ENCODE measurements at regions not wholly inside any gene's neighbourhood (a gene's known extent, or its start where the extent isn't known, plus 50 kb on each side); places are given as distances from the start of the nearest gene placed in this dataset.

DNA sequence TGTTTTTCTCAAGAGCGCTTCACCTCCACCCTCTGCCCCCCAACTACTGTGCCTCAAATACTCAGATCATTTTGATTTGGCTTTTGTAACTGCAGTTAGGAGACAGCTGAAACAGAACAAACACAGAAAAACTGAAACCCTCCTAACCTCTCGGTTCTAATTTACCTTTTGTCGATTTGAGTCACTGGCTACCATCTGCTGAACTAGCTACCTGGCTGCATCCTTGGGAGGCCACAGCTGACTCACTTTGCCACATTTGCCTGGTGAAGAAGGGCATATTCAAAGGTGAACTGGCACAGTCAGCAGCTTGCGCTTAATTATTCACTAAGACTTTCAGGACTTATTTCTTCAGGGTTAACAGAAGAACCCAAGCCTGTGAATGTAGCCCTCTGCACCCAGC is 117.7 kb downstream of the FOXB1 start:
- H3K27me3 ChIP-seq: peaks cover 0 to 51% (median 0%) of the 10 kb centered on the region in 4 donors
- H3K4me3 ChIP-seq: no peak overlapping the region
- peak; percentile 39 for DNase-seq (ENCODE audit: extremely low spot score)
- 82% methylated on average over 4 of the region's 4 CpGs for WGBS
- H3K27ac ChIP-seq (replicated peaks in 1 of 4): no peak overlapping the region
- peaks cover 0 to under 1% (median 0%) of the 10 kb centered on the region in 4 donors for H3K4me1 ChIP-seq
- TF ChIP-seq POLR2AphosphoS5 (IDR thresholded peaks at IDR 0.05) (no peak), POLR2A (IDR thresholded peaks at IDR 0.05; ENCODE audit: low read depth) (no peak)
- TF ChIP-seq, protein P1, sequence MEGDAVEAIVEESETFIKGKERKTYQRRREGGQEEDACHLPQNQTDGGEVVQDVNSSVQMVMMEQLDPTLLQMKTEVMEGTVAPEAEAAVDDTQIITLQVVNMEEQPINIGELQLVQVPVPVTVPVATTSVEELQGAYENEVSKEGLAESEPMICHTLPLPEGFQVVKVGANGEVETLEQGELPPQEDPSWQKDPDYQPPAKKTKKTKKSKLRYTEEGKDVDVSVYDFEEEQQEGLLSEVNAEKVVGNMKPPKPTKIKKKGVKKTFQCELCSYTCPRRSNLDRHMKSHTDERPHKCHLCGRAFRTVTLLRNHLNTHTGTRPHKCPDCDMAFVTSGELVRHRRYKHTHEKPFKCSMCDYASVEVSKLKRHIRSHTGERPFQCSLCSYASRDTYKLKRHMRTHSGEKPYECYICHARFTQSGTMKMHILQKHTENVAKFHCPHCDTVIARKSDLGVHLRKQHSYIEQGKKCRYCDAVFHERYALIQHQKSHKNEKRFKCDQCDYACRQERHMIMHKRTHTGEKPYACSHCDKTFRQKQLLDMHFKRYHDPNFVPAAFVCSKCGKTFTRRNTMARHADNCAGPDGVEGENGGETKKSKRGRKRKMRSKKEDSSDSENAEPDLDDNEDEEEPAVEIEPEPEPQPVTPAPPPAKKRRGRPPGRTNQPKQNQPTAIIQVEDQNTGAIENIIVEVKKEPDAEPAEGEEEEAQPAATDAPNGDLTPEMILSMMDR (IDR thresholded peaks at IDR 0.05): no peak
- H3K36me3 ChIP-seq: no peaks in the 10 kb centered on the region
- H3K9me3 ChIP-seq: no peaks in the 10 kb centered on the region
- intact Hi-C loops (cut with DNase I): loop anchor here (10.0 kb wide), 1 partner anchor 63 kb away; no protein-coding TSS in a partner anchor

DNA sequence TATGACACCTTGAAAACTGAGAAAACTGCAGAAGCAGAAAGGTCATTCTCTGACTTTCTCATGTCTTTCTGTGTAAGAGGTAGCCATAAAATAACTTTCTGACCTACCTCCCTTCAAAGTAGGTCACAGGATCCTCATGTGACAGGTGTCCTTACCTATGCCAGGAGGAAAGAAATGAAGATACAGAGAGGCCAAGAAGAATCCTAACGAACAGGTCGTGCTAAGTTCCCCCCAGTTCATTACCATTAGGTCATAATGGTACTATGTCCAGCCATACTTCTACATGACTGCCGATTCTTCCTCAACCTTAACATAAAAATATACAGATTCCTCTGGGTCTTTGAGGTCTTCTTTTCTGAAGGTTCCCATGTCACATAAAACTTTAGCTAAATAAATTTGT is 118.6 kb downstream of the FOXB1 start:
- Histone ChIP-seq H3K27me3 (peaks cover 0 to 46% (median 0%) of the 10 kb centered on the region in 4 donors), H3K9me3 (no peaks in the 10 kb centered on the region), H3K27ac (replicated peaks in 1 of 4) (no peak overlapping the region), H3K4me1 (peaks cover 0 to 5% (median 4%) of the 10 kb centered on the region in 4 donors), H3K36me3 (no peaks in the 10 kb centered on the region), H3K4me3 (no peak overlapping the region)
- intact Hi-C loops (cut with DNase I): loop anchor here (10.0 kb wide), 1 partner anchor 62 kb away; no protein-coding TSS in a partner anchor
- WGBS: 100% methylated on average over 3 of the region's 3 CpGs
- TF ChIP-seq, protein P1 (IDR thresholded peaks at IDR 0.05): no peak
- no peak for TF ChIP-seq POLR2A (IDR thresholded peaks at IDR 0.05; ENCODE audit: low read depth)
- TF ChIP-seq POLR2AphosphoS5 (IDR thresholded peaks at IDR 0.05): no peak
- no peak for TF ChIP-seq EP300 (IDR thresholded peaks at IDR 0.05)
- peak; percentile 19 for DNase-seq (ENCODE audit: extremely low spot score)

DNA sequence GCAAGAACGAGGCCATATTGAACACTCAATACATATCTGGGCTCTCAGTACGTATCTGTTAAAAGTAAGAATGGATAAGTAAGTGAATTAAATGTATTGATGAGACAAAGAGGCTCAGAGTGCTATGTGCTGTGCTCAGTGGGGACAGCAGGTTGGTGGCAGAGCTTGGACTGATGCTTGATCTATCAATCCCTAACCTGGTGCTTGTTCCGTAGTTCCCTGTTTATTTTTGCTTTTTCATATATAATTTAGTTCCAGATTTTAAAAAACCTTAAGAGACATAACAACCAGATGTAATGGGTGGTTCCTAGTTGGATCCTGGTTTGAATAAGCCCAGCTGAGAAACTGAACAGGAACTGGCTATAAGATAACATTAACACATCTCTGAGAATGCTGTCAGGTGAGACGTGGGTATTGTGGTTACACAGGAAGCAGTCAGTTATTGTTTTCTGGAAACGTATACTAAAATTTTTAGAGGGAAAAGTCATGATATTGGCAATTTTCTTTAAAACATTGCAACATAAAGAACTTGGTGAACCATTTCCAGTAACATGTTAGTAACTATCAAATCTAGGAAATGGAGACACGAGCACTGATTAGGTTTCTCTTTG is 120.5 kb downstream of the FOXB1 start:
- Histone ChIP-seq H3K27ac (replicated peaks in 1 of 4) (no peak overlapping the region), H3K9me3 (no peaks in the 10 kb centered on the region), H3K27me3 (peaks cover 0 to 28% (median 0%) of the 10 kb centered on the region in 4 donors), H3K36me3 (no peaks in the 10 kb centered on the region), H3K4me1 (peaks cover 0 to 15% (median 14%) of the 10 kb centered on the region in 4 donors), H3K4me3 (no peak overlapping the region)
- WGBS: 69% methylated on average over 6 of the region's 6 CpGs
- TF ChIP-seq EP300 (IDR thresholded peaks at IDR 0.05): no peak
- TF ChIP-seq POLR2A (IDR thresholded peaks at IDR 0.05; ENCODE audit: low read depth): no peak
- TF ChIP-seq POLR2AphosphoS5 (IDR thresholded peaks at IDR 0.05): no peak
- TF ChIP-seq, protein P1 (IDR thresholded peaks at IDR 0.05): no peak
- DNase-seq (ENCODE audit: extremely low spot score): peak; percentile 60
- intact Hi-C loops (cut with DNase I): loop anchor here (10.0 kb wide), 1 partner anchor 60 kb away; no protein-coding TSS in a partner anchor

DNA sequence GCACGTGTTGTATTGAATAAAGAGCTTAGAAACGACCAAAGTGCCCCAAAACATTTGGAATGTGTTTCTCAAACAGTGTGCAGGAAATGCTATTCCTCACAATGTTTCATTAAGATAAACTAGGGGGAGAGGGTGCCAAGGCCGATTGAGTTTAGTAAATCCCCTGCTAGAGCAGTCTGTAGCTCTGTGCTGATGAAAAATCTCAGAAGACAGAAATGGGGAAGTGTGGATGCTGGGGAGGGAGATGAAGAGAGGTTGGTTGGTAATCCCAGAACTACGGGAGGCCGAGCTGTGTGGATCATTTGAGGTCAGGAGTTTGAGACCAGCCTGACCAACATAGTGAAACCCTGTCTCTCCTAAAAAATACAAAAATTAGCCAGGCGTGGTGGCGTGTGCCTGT is 121.2 kb downstream of the FOXB1 start:
- no peak overlapping the region for H3K27ac ChIP-seq (replicated peaks in 1 of 4)
- H3K4me1 ChIP-seq: peaks cover 0 to 15% (median 14%) of the 10 kb centered on the region in 4 donors
- H3K9me3 ChIP-seq: no peaks in the 10 kb centered on the region
- DNase-seq (ENCODE audit: extremely low spot score): peak; percentile 70
- H3K36me3 ChIP-seq: no peaks in the 10 kb centered on the region
- peaks cover 0 to 20% (median 0%) of the 10 kb centered on the region in 4 donors for H3K27me3 ChIP-seq
- 64% methylated on average over 7 of the region's 7 CpGs for WGBS
- no peak overlapping the region for H3K4me3 ChIP-seq
- intact Hi-C loops (cut with DNase I): loop anchor here (10.0 kb wide), 1 partner anchor 59 kb away; no protein-coding TSS in a partner anchor
- TF ChIP-seq, protein P1 (IDR thresholded peaks at IDR 0.05): no peak
- TF ChIP-seq EP300 (IDR thresholded peaks at IDR 0.05) (no peak), POLR2AphosphoS5 (IDR thresholded peaks at IDR 0.05) (no peak), POLR2A (IDR thresholded peaks at IDR 0.05; ENCODE audit: low read depth) (no peak)
